IMR-90 (cell line): ENCODE measurements at regions not wholly inside any gene's neighbourhood (a gene's known extent, or its start where the extent isn't known, plus 50 kb on each side); places are given as distances from the start of the nearest gene placed in this dataset.

Experiments used
- ATAC-seq: fragments of 200-7000 bp; cut with Tn5 transposase; 2 replicates; pipeline ENCODE4 v1.9.1; 2020; ENCODE audit warnings: low read depth, mild to moderate bottlenecking, moderate library complexity
- BruUV-seq: library from RNA; stranded (reverse); fragments of 400-500 nt; replicated peaks from 2 replicates; lab custom pipeline; 2021; lab: Mats Ljungman, UMichigan
- CTCF ChIA-PET: fragments of 300-600 bp; formaldehyde crosslinking; extraction: SDS; loops from one replicate; lab custom pipeline; 2021; ENCODE audit warnings: antibody characterized with exemption; lab: Yijun Ruan, JAX
- POLR2A ChIA-PET: fragments of 300-600 bp; sonication (Branson Sonifier 250); formaldehyde crosslinking; loops from one replicate; lab custom pipeline; 2022; ENCODE audit warnings: antibody characterized with exemption; ENCODE audit not compliant: unreplicated experiment; lab: Charles Lee
- DNase-seq: peaks from one replicate; pipeline ENCODE4 v3.0.0; 2013
- H2AFZ ChIP-seq: replicated peaks from 2 replicates; pipeline ENCODE3; 2013; ENCODE audit warnings: low read length, mild to moderate bottlenecking; ENCODE audit not compliant: poor library complexity
- H2AK5ac ChIP-seq: 2 replicates; pipeline ENCODE4 v1.6.1; 2013; ENCODE audit warnings: low read depth, low read length, inconsistent platforms
- H2AK9ac ChIP-seq: replicated peaks from 2 replicates; pipeline ENCODE3; 2013; ENCODE audit warnings: mild to moderate bottlenecking, low read depth, low read length, moderate library complexity; ENCODE audit not compliant: poor library complexity
- H2BK120ac ChIP-seq: 2 replicates; pipeline ENCODE4 v1.6.1; 2013; ENCODE audit warnings: low read depth, low read length, inconsistent platforms
- H2BK15ac ChIP-seq: 3 replicates; pipeline ENCODE4 v1.6.1; 2013; ENCODE audit warnings: low read depth, low read length, inconsistent platforms
- H2BK20ac ChIP-seq: 2 replicates; pipeline ENCODE4 v1.6.1; 2013; ENCODE audit warnings: low read depth, mild to moderate bottlenecking, inconsistent platforms, low read length, moderate library complexity
- H2BK5ac ChIP-seq: 2 replicates; pipeline ENCODE4 v1.6.1; 2013; ENCODE audit warnings: mild to moderate bottlenecking, low read depth, low read length, inconsistent platforms; ENCODE audit not compliant: poor library complexity, severe bottlenecking
- H3K14ac ChIP-seq: replicated peaks from 2 replicates; pipeline ENCODE4 v1.6.1; 2013; ENCODE audit warnings: low read depth, low read length, inconsistent platforms
- H3K18ac ChIP-seq: 2 replicates; pipeline ENCODE4 v1.6.1; 2013; ENCODE audit warnings: low read depth, low read length, control low read depth
- H3K23ac ChIP-seq: 2 replicates; pipeline ENCODE4 v1.6.1; 2013; ENCODE audit warnings: low read depth, low read length, inconsistent platforms
- H3K27ac ChIP-seq: 2 replicates; pipeline ENCODE4 v1.5.1; 2013; ENCODE audit warnings: mild to moderate bottlenecking, control low read depth, low read length; ENCODE audit not compliant: insufficient read depth
- H3K27me3 ChIP-seq: 2 replicates; pipeline ENCODE4 v1.6.1; 2013; ENCODE audit warnings: low read length; ENCODE audit not compliant: control insufficient read depth, insufficient read depth
- H3K36me3 ChIP-seq: 2 replicates; pipeline ENCODE4 v1.6.1; 2013; ENCODE audit warnings: low read length, mixed read lengths; ENCODE audit not compliant: control insufficient read depth, insufficient read depth
- H3K4ac ChIP-seq: 2 replicates; pipeline ENCODE4 v1.6.1; 2013; ENCODE audit warnings: low read depth, low read length, inconsistent platforms
- H3K4me1 ChIP-seq: 2 replicates; pipeline ENCODE4 v1.6.1; 2013; ENCODE audit warnings: low read length, mixed read lengths; ENCODE audit not compliant: control insufficient read depth, insufficient read depth
- H3K4me2 ChIP-seq: 2 replicates; pipeline ENCODE4 v1.6.1; 2013; ENCODE audit warnings: low read depth, mild to moderate bottlenecking, control low read depth, low read length, moderate library complexity
- H3K4me3 ChIP-seq: 2 replicates; pipeline ENCODE4 v1.5.1; 2013; ENCODE audit warnings: low read depth, mild to moderate bottlenecking, control low read depth, low read length, moderate library complexity; ENCODE audit not compliant: insufficient read depth
- H3K56ac ChIP-seq: 2 replicates; pipeline ENCODE4 v1.6.1; 2013; ENCODE audit warnings: low read length, inconsistent platforms; ENCODE audit not compliant: insufficient read depth; ENCODE audit errors: extremely low read depth
- H3K79me1 ChIP-seq, 2 experiments: 2 replicates each; pipeline ENCODE4 v1.6.1; 2013; ENCODE audit warnings: low read length in 2 of 2, inconsistent platforms in 1 of 2, low read depth in 1 of 2
- H3K9ac ChIP-seq: 2 replicates; pipeline ENCODE4 v1.6.1; 2013; ENCODE audit warnings: low read depth, low read length, control low read depth
- H3K9me1 ChIP-seq: 2 replicates; pipeline ENCODE4 v1.6.1; 2013; ENCODE audit warnings: low read length, inconsistent platforms; ENCODE audit not compliant: insufficient read depth
- H3K9me3 ChIP-seq: 2 replicates; pipeline ENCODE4 v1.6.1; 2013; ENCODE audit warnings: low read length; ENCODE audit not compliant: control insufficient read depth, insufficient read depth
- H4K20me1 ChIP-seq: 2 replicates; pipeline ENCODE4 v1.6.1; 2013; ENCODE audit warnings: low read length, inconsistent platforms; ENCODE audit not compliant: insufficient read depth
- H4K5ac ChIP-seq: 2 replicates; pipeline ENCODE4 v1.6.1; 2013; ENCODE audit warnings: mild to moderate bottlenecking, low read depth, low read length, control low read depth
- H4K8ac ChIP-seq, 2 experiments: 2 replicates each; pipeline ENCODE4 v1.6.1; 2013; ENCODE audit warnings: low read depth in 2 of 2, low read length in 2 of 2, control low read depth in 1 of 2, inconsistent platforms in 1 of 2
- H4K91ac ChIP-seq: 2 replicates; pipeline ENCODE4 v1.6.1; 2013; ENCODE audit warnings: low read depth, low read length, inconsistent platforms; ENCODE audit not compliant: insufficient read depth
- BHLHE40 ChIP-seq: fragments of 150-350 bp; IDR thresholded peaks from 2 replicates; pipeline ENCODE4 v1.6.1; 2016; ENCODE audit warnings: mild to moderate bottlenecking, low read depth, low read length
- CEBPB ChIP-seq: IDR thresholded peaks from 2 replicates; pipeline ENCODE4 v1.6.1; 2012; ENCODE audit warnings: low read depth, low read length, improper control_type of control experiment
- CHD1 ChIP-seq: IDR thresholded peaks from 2 replicates; pipeline ENCODE4 v1.6.1; 2012; ENCODE audit warnings: low read depth, low read length, improper control_type of control experiment
- MAFK ChIP-seq: IDR thresholded peaks from 2 replicates; pipeline ENCODE4 v1.6.1; 2012; ENCODE audit warnings: low read depth, low read length, improper control_type of control experiment
- MXI1 ChIP-seq: IDR thresholded peaks from 2 replicates; pipeline ENCODE4 v1.6.1; 2012; ENCODE audit warnings: low read depth, mild to moderate bottlenecking, low read length, moderate library complexity, borderline replicate concordance
- NFE2L2 ChIP-seq: fragments of 150-350 bp; IDR thresholded peaks from 2 replicates; pipeline ENCODE4 v1.6.1; 2016; ENCODE audit warnings: low read depth, mild to moderate bottlenecking, low read length
- POLR2A ChIP-seq: IDR thresholded peaks from 2 replicates; pipeline ENCODE4 v1.6.1; 2012; ENCODE audit warnings: mild to moderate bottlenecking, low read depth, low read length
- RAD21 ChIP-seq: IDR thresholded peaks from 2 replicates; pipeline ENCODE4 v1.6.1; 2012; ENCODE audit warnings: low read length, improper control_type of control experiment
- RFX5 ChIP-seq: IDR thresholded peaks from 2 replicates; pipeline ENCODE4 v1.8.0; 2012; ENCODE audit warnings: low read depth, mild to moderate bottlenecking, low read length, moderate library complexity
- SMC3 ChIP-seq: fragments of 150-350 bp; IDR thresholded peaks from 2 replicates; pipeline ENCODE4 v1.6.1; 2016; ENCODE audit warnings: low read depth, mild to moderate bottlenecking, antibody characterized with exemption, low read length, moderate library complexity
- WGBS, 2 experiments: methylation state at CpG; one replicate each; pipeline versions ENCODE4 v1.1.5 to v1.1.7; 2013; ENCODE audit warnings: missing lambda C conversion rate in 2 of 2; ENCODE audit not compliant: insufficient read length in 1 of 2; ENCODE audit errors: extremely low coverage in 2 of 2; 5-methylcytosine and 5-hydroxymethylcytosine counted together
- dilution Hi-C: fragments of 300-500 bp; cut with HindIII; formaldehyde crosslinking; loops from one replicate; pipeline ENCODE4 v1.14.3; 2018; ENCODE audit warnings: low sequenced_read_pairs; ENCODE audit not compliant: unreplicated experiment
- in situ Hi-C: fragments of 300-500 bp; cut with MboI; formaldehyde crosslinking; loops from 3 replicates; pipeline ENCODE4 v1.14.3; 2019; ENCODE audit warnings: low sequenced_read_pairs, inconsistent platforms, mixed read lengths
- intact Hi-C: fragments of 100-400 bp; cut with micrococcal nuclease; formaldehyde crosslinking; loops from 2 replicates; pipeline ENCODE4 v1.10.0; 2022
- TF ChIP-seq, protein P1 (sequence below): fragments of 150-350 bp; IDR thresholded peaks from 2 replicates; pipeline ENCODE4 v1.6.1; 2016; ENCODE audit warnings: low read depth, mild to moderate bottlenecking, low read length, moderate library complexity, borderline replicate concordance
- TF ChIP-seq, protein P2 (sequence below): fragments of 150-350 bp; IDR thresholded peaks from 2 replicates; pipeline ENCODE4 v1.6.1; 2017; ENCODE audit warnings: mild to moderate bottlenecking, antibody characterized with exemption, low read length, low read depth

DNA sequence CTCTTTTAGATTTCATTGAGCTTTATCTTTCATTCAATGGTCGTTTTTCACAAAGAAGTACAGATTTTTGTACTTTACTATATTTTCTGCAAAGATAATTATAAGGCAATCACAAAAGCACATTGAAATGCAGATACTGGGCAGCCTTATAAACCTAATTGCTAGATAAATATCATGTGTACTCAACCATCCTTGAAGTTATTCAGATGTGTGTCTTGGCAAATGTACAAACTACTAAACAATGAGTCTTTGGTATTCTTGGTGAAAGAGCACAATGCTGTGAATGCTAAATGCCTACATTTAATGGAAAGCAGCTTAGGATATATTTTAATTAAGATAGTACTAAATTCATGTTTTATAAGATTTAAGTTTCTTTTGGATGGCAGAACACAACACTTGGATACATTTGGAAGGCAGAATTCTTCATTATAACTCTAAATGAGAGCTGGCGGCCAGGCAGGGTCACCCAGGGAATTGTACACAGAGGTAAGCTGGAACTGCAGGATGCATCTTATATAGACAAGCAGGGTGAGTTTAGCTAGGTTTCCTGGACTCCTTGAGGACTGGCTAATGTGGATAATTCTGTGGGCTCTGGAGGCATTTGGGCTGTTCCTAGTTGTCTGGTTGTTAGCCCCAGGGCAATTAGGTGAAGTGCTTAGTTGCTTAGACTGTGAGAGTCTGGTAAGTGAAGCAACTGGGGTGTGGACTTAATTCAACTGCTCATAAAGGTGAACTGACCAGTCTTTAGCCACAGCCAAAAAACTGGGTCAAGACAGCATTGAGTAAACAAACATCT, 286.6 kb downstream of the PCDH20 start:
- in situ Hi-C loops = no loop called here
- Histone ChIP-seq H2AFZ (no peak overlapping the region), H3K27me3 (no peaks in the 10 kb centered on the region), H2AK9ac (no peak overlapping the region), H3K36me3 (no peaks in the 10 kb centered on the region), H4K20me1 (no peaks in the 10 kb centered on the region), H3K9me3 (peaks cover 11% of the 10 kb centered on the region), H3K79me1 (no peaks in the 10 kb centered on the region), H3K27ac (no peak overlapping the region), H2BK120ac (no peak overlapping the region), H4K91ac (no peak overlapping the region), H3K56ac (no peak overlapping the region), H2BK20ac (no peak overlapping the region), H3K4me2 (no peak overlapping the region), H3K4me1 (no peaks in the 10 kb centered on the region), H3K14ac (no peak overlapping the region), H4K8ac (no peak overlapping the region), H3K9ac (no peak overlapping the region), H2BK15ac (no peak overlapping the region), H4K5ac (no peak overlapping the region), H2BK5ac (no peak overlapping the region), H3K23ac (no peak overlapping the region), H3K4ac (no peak overlapping the region), H3K18ac (no peak overlapping the region), H2AK5ac (no peak overlapping the region), H3K4me3 (no peak overlapping the region), H3K9me1 (no peaks in the 10 kb centered on the region)
- ATAC-seq (no peak), DNase-seq (no peak)
- POLR2A ChIA-PET = no interaction called here
- no CpG with 5 or more reads among the region's 2 CpGs for WGBS, 2 experiments
- dilution Hi-C loops = no loop called here
- intact Hi-C loops = no loop called here
- CTCF ChIA-PET = no interaction called here
- no TSS peak for BruUV-seq
- TF ChIP-seq MAFK (no peak), CEBPB (no peak), POLR2A (no peak), RFX5 (no peak), SMC3 (no peak), MXI1 (no peak), CHD1 (no peak), NFE2L2 (no peak), BHLHE40 (no peak), RAD21 (no peak)
- TF ChIP-seq, protein P1, sequence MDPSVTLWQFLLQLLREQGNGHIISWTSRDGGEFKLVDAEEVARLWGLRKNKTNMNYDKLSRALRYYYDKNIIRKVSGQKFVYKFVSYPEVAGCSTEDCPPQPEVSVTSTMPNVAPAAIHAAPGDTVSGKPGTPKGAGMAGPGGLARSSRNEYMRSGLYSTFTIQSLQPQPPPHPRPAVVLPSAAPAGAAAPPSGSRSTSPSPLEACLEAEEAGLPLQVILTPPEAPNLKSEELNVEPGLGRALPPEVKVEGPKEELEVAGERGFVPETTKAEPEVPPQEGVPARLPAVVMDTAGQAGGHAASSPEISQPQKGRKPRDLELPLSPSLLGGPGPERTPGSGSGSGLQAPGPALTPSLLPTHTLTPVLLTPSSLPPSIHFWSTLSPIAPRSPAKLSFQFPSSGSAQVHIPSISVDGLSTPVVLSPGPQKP = no peak
- TF ChIP-seq, protein P2, sequence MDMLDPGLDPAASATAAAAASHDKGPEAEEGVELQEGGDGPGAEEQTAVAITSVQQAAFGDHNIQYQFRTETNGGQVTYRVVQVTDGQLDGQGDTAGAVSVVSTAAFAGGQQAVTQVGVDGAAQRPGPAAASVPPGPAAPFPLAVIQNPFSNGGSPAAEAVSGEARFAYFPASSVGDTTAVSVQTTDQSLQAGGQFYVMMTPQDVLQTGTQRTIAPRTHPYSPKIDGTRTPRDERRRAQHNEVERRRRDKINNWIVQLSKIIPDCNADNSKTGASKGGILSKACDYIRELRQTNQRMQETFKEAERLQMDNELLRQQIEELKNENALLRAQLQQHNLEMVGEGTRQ = no peak
